GM21526 (cell line): ENCODE measurements at regions not wholly inside any gene's neighbourhood (a gene's known extent, or its start where the extent isn't known, plus 50 kb on each side); places are given as distances from the start of the nearest gene placed in this dataset.

Source experiments
- ATAC-seq: cut with Tn5 transposase; IDR thresholded peaks from one replicate; pipeline ENCODE4 v1.9.1; 2021; ENCODE audit warnings: moderate library complexity; ENCODE audit not compliant: unreplicated experiment, low FRiP score

- ATAC-seq: no peak
These were observed 158.3 kb upstream of the HES1 start for GRCh38 chr3:193977622-193978021.

GRCh38 chr3:193978030-193978429 is 157.9 kb upstream of the HES1 start:
- ATAC-seq: no peak

GRCh38 chr3:193978486-193978885 is 157.5 kb upstream of the HES1 start:
- no peak for ATAC-seq

- no peak for ATAC-seq
These were observed 155.6 kb upstream of the HES1 start for GRCh38 chr3:193980326-193980725.

- ATAC-seq: no peak
These were observed 155.0 kb upstream of the HES1 start for GRCh38 chr3:193980905-193981304.

GRCh38 chr3:193981504-193981903 is 154.4 kb upstream of the HES1 start:
- ATAC-seq: no peak

GRCh38 chr3:193982258-193982659 is 153.7 kb upstream of the HES1 start:
- no peak for ATAC-seq

- ATAC-seq: no peak
These were observed 151.8 kb upstream of the HES1 start for GRCh38 chr3:193983846-193984818.

- ATAC-seq: no peak
These were observed 151.1 kb upstream of the HES1 start for GRCh38 chr3:193984876-193985275.

GRCh38 chr3:193987186-193987585 is 148.8 kb upstream of the HES1 start:
- no peak for ATAC-seq

- ATAC-seq: no peak
These were observed 146.8 kb upstream of the HES1 start for GRCh38 chr3:193989186-193989585.

- no peak for ATAC-seq
These were observed 144.1 kb upstream of the HES1 start for GRCh38 chr3:193991666-193992424.

GRCh38 chr3:193992425-193993037 is 143.4 kb upstream of the HES1 start:
- no peak for ATAC-seq

GRCh38 chr3:193996221-193996620 is 139.7 kb upstream of the HES1 start:
- ATAC-seq: no peak

GRCh38 chr3:193996641-193997089 is 139.3 kb upstream of the HES1 start:
- ATAC-seq: no peak

GRCh38 chr3:193997228-193998122 is 138.5 kb upstream of the HES1 start:
- no peak for ATAC-seq

GRCh38 chr3:193998123-193998448 is 137.9 kb upstream of the HES1 start:
- ATAC-seq: no peak

GRCh38 chr3:193998628-193999195 is 137.2 kb upstream of the HES1 start:
- ATAC-seq: no peak

GRCh38 chr3:194000100-194000499 is 135.8 kb upstream of the HES1 start:
- ATAC-seq: no peak

GRCh38 chr3:194000712-194001111 is 135.2 kb upstream of the HES1 start:
- ATAC-seq: no peak
